GM12872 (cell line): ENCODE measurements at regions not wholly inside any gene's neighbourhood (a gene's known extent, or its start where the extent isn't known, plus 50 kb on each side); places are given as distances from the start of the nearest gene placed in this dataset.

ENCODE experiments used
- CTCF ChIP-seq: IDR thresholded peaks from 3 replicates; pipeline ENCODE4 v1.5.1; 2011; ENCODE audit warnings: low read depth, mild to moderate bottlenecking, low read length, moderate library complexity; ENCODE audit not compliant: insufficient read depth

- no peak for TF ChIP-seq CTCF
These were observed 55.0 kb upstream of the PPP1R2C start for GRCh38 chrX:42832764-42833549.

- no peak for TF ChIP-seq CTCF
These were observed 59.3 kb upstream of the PPP1R2C start for GRCh38 chrX:42837101-42837726.

GRCh38 chrX:42837747-42838146 lies 59.8 kb upstream of the PPP1R2C start:
- no peak for TF ChIP-seq CTCF

GRCh38 chrX:42839632-42840031 lies 61.7 kb upstream of the PPP1R2C start:
- TF ChIP-seq CTCF = no peak

- no peak for TF ChIP-seq CTCF
These were observed 68.8 kb upstream of the PPP1R2C start for GRCh38 chrX:42846741-42847140.

GRCh38 chrX:42855259-42855658 lies 77.3 kb upstream of the PPP1R2C start:
- no peak for TF ChIP-seq CTCF

- no peak for TF ChIP-seq CTCF
These were observed 79.8 kb upstream of the PPP1R2C start for GRCh38 chrX:42857766-42858165.
